ENCODE measurements at regions not wholly inside any gene's neighbourhood (a gene's known extent, or its start where the extent isn't known, plus 50 kb on each side); places are given as distances from the start of the nearest gene placed in this dataset.

GRCh38 chr14:71463807-71464206 lies 468.4 kb upstream of the RGS6 start:
- ATAC-seq = no peak
- intact Hi-C loops (cut with DNase I, micrococcal nuclease) = no loop called here

GRCh38 chr14:71464840-71465239 lies 467.4 kb upstream of the RGS6 start:
- ATAC-seq = no peak
- intact Hi-C loops (cut with DNase I, micrococcal nuclease) = no loop called here
- DNase-seq = no peak

More at GRCh38 chr14:71463807-71464206, 468.4 kb upstream of the RGS6 start:
- no peak for DNase-seq

GRCh38 chr14:71465316-71465715 lies 466.9 kb upstream of the RGS6 start:
- ATAC-seq (no peak), DNase-seq (no peak)
- intact Hi-C loops (cut with DNase I, micrococcal nuclease) = no loop called here

GRCh38 chr14:71466251-71466650 lies 466.0 kb upstream of the RGS6 start:
- intact Hi-C loops (cut with DNase I, micrococcal nuclease) = no loop called here
- ATAC-seq (no peak), DNase-seq (no peak)

- intact Hi-C loops (cut with DNase I, micrococcal nuclease) = no loop called here
- DNase-seq (no peak), ATAC-seq (no peak)
Observed at GRCh38 chr14:71466946-71467345, 465.3 kb upstream of the RGS6 start.

- DNase-seq (no peak), ATAC-seq (no peak)
- intact Hi-C loops (cut with DNase I, micrococcal nuclease) = no loop called here
Observed at GRCh38 chr14:71467361-71467811, 464.8 kb upstream of the RGS6 start.

GRCh38 chr14:71468701-71469100 lies 463.5 kb upstream of the RGS6 start:
- intact Hi-C loops (cut with DNase I, micrococcal nuclease) = no loop called here
- no peak for ATAC-seq
- no peak for DNase-seq

GRCh38 chr14:71469643-71470335 lies 462.4 kb upstream of the RGS6 start:
- intact Hi-C loops (cut with DNase I, micrococcal nuclease) = no loop called here
- no peak for ATAC-seq
- DNase-seq = no peak

- intact Hi-C loops (cut with DNase I, micrococcal nuclease) = no loop called here
- DNase-seq (no peak), ATAC-seq (no peak)
Observed at GRCh38 chr14:71471634-71472355, 460.4 kb upstream of the RGS6 start.

- intact Hi-C loops (cut with DNase I, micrococcal nuclease) = no loop called here
- ATAC-seq (no peak), DNase-seq (no peak)
Observed at GRCh38 chr14:71472356-71473340, 459.6 kb upstream of the RGS6 start.

- DNase-seq = no peak
- no peak for ATAC-seq
- intact Hi-C loops (cut with DNase I, micrococcal nuclease) = no loop called here
Observed at GRCh38 chr14:71473843-71474242, 458.4 kb upstream of the RGS6 start.

- intact Hi-C loops (cut with DNase I, micrococcal nuclease) = no loop called here
- no peak for DNase-seq
- no peak for ATAC-seq
Observed at GRCh38 chr14:71474301-71475265, 457.6 kb upstream of the RGS6 start.

- DNase-seq (no peak), ATAC-seq (no peak)
- intact Hi-C loops (cut with DNase I, micrococcal nuclease) = no loop called here
Observed at GRCh38 chr14:71475916-71476315, 456.3 kb upstream of the RGS6 start.

GRCh38 chr14:71478542-71478941 lies 453.7 kb upstream of the RGS6 start:
- ATAC-seq (no peak), DNase-seq (no peak)
- intact Hi-C loops (cut with DNase I, micrococcal nuclease) = no loop called here

GRCh38 chr14:71481021-71481654 lies 451.1 kb upstream of the RGS6 start:
- intact Hi-C loops (cut with DNase I, micrococcal nuclease) = no loop called here
- no peak for ATAC-seq
- DNase-seq = no peak

GRCh38 chr14:71482671-71483070 lies 449.6 kb upstream of the RGS6 start:
- DNase-seq (no peak), ATAC-seq (no peak)
- intact Hi-C loops (cut with DNase I, micrococcal nuclease) = no loop called here

GRCh38 chr14:71483154-71483553 lies 449.1 kb upstream of the RGS6 start:
- no peak for DNase-seq
- no peak for ATAC-seq
- intact Hi-C loops (cut with DNase I, micrococcal nuclease) = no loop called here

GRCh38 chr14:71485833-71486232 lies 446.4 kb upstream of the RGS6 start:
- intact Hi-C loops (cut with DNase I, micrococcal nuclease) = no loop called here
- ATAC-seq = no peak
- no peak for DNase-seq
